SU-DHL-6 (cell line): ENCODE measurements at regions not wholly inside any gene's neighbourhood (a gene's known extent, or its start where the extent isn't known, plus 50 kb on each side); places are given as distances from the start of the nearest gene placed in this dataset.
"Not testable (repeated sequence)": the region's sequence is repeated elsewhere in the genome, so short reads cannot be mapped to it uniquely, and the experiment has no call there.

Experiments
- CTCF ChIP-seq: fragments of 200-600 bp; sonication (generic); IDR thresholded peaks from one replicate; pipeline ENCODE4 v1.5.1; 2017; ENCODE audit warnings: antibody characterized with exemption, mild to moderate bottlenecking, low read length, moderate library complexity; ENCODE audit not compliant: insufficient read depth, poor library complexity, severe bottlenecking
- EZH2phosphoT487 ChIP-seq: fragments of 200-600 bp; sonication (generic), shearing (Covaris generic); conservative IDR thresholded peaks from 2 replicates; pipeline ENCODE4 v1.6.1; 2018; ENCODE audit warnings: mild to moderate bottlenecking, antibody characterized with exemption, low read length, moderate library complexity, mixed read lengths

GRCh38 chr2:239592629-239593290, 191.9 kb upstream of the HDAC4 start:
- not testable (repeated sequence) for TF ChIP-seq CTCF, EZH2phosphoT487
